AG04450 (cell line): ENCODE measurements at regions not wholly inside any gene's neighbourhood (a gene's known extent, or its start where the extent isn't known, plus 50 kb on each side); places are given as distances from the start of the nearest gene placed in this dataset.
"Not testable (repeated sequence)": the region's sequence is repeated elsewhere in the genome, so short reads cannot be mapped to it uniquely, and the experiment has no call there.

Source experiments
- CTCF ChIA-PET: fragments of 300-600, 350-600 bp; formaldehyde crosslinking; extraction: SDS; loops from one replicate; lab custom pipeline; 2022; ENCODE audit warnings: antibody characterized with exemption, inconsistent platforms; lab: Charles Lee
- POLR2A ChIA-PET: fragments of 350-600 bp; formaldehyde crosslinking; extraction: SDS; loops from one replicate; lab custom pipeline; 2021; ENCODE audit warnings: antibody characterized with exemption, inconsistent platforms; lab: Yijun Ruan, JAX
- DNase-seq: peaks from one replicate; pipeline ENCODE4 v3.0.0-alpha.2; 2011; ENCODE audit warnings: low read depth, low spot score
- H3K27ac ChIP-seq: one replicate; pipeline ENCODE4 v1.5.1; 2012; ENCODE audit warnings: low read depth, low read length, control low read depth
- H3K27me3 ChIP-seq: one replicate; pipeline ENCODE4 v1.6.0; 2012; ENCODE audit warnings: low read length; ENCODE audit not compliant: control insufficient read depth, insufficient read depth
- H3K4me3 ChIP-seq: 2 replicates; pipeline ENCODE4 v1.5.1; 2011; ENCODE audit warnings: mild to moderate bottlenecking, low read depth, low read length, control low read depth
- H3K9me3 ChIP-seq: 2 replicates; pipeline ENCODE4 v1.5.1; 2012; ENCODE audit warnings: low read length; ENCODE audit not compliant: control insufficient read depth, insufficient read depth
- TF ChIP-seq, protein P1 (sequence below): IDR thresholded peaks from 2 replicates; pipeline ENCODE4 v1.5.1; 2011; ENCODE audit warnings: low read depth, low read length, control low read depth, inconsistent platforms

DNA sequence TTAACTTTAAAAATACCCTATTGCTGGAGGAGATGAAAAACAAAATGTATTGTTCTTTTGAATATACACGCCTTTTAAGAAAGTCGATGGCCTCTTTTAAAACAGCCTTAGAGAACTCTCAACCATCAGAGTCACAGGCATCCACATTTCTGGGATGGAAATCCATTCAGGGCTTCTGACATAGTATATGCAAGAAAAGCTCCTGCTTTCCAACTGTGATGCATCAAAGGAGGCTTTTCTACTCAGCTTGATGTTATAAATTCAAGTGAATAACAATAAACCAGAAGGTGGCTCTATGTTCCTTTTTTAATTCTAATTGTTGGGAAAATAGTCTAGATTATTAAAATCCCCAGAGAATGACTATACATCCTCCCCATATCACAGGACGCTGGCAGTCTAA, 398.8 kb upstream of the CXADR start:
- ChIA-PET CTCF (no interaction called here), POLR2A (no interaction called here)
- DNase-seq = no peak
- TF ChIP-seq, protein P1, sequence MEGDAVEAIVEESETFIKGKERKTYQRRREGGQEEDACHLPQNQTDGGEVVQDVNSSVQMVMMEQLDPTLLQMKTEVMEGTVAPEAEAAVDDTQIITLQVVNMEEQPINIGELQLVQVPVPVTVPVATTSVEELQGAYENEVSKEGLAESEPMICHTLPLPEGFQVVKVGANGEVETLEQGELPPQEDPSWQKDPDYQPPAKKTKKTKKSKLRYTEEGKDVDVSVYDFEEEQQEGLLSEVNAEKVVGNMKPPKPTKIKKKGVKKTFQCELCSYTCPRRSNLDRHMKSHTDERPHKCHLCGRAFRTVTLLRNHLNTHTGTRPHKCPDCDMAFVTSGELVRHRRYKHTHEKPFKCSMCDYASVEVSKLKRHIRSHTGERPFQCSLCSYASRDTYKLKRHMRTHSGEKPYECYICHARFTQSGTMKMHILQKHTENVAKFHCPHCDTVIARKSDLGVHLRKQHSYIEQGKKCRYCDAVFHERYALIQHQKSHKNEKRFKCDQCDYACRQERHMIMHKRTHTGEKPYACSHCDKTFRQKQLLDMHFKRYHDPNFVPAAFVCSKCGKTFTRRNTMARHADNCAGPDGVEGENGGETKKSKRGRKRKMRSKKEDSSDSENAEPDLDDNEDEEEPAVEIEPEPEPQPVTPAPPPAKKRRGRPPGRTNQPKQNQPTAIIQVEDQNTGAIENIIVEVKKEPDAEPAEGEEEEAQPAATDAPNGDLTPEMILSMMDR = no peak
- Histone ChIP-seq H3K27ac (no peak overlapping the region), H3K9me3 (no peaks in the 10 kb centered on the region; the same call in 1 of the 2 replicates), H3K4me3 (no peak overlapping the region), H3K27me3 (no peaks in the 10 kb centered on the region)

DNA sequence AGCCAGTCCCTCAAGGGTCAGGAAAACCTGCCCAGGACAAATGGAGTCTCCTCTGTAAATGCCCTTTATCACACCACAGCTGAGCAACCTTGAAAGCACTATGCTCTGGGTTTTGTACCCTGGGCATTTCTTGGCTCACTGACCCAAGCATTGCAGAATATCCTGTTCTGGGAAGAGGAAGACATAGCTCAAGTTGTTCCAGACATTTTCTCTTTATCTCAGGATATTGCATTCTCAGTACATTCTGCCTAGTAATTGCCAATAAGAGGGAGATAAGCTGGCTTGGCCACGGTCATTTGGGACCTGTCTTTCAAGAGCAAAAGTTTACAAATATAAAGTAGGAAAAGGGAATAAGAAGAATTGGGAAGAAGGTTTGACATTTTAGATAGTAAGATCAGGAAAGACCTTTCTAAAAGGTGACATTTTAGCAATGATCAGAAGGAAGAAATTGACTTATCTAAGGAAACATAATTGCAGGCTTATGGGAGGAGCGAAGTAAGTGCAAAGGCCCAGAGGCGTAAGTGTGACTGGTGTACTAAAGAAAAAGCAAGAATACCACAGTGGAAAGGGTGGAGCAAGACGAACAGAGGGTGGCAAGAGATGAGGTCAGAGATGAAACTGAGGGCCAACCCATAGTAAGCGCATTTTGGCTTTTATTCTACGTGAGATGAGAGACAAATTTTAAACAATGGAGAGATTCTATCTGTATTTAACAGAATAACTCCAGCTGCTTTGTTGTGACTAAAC, 394.0 kb upstream of the CXADR start:
- Histone ChIP-seq H3K4me3 (no peak overlapping the region), H3K27ac (no peak overlapping the region), H3K9me3 (no peaks in the 10 kb centered on the region; the same call in 1 of the 2 replicates), H3K27me3 (no peaks in the 10 kb centered on the region)
- ChIA-PET CTCF (no interaction called here), POLR2A (no interaction called here)
- TF ChIP-seq, protein P1 = no peak
- no peak for DNase-seq

DNA sequence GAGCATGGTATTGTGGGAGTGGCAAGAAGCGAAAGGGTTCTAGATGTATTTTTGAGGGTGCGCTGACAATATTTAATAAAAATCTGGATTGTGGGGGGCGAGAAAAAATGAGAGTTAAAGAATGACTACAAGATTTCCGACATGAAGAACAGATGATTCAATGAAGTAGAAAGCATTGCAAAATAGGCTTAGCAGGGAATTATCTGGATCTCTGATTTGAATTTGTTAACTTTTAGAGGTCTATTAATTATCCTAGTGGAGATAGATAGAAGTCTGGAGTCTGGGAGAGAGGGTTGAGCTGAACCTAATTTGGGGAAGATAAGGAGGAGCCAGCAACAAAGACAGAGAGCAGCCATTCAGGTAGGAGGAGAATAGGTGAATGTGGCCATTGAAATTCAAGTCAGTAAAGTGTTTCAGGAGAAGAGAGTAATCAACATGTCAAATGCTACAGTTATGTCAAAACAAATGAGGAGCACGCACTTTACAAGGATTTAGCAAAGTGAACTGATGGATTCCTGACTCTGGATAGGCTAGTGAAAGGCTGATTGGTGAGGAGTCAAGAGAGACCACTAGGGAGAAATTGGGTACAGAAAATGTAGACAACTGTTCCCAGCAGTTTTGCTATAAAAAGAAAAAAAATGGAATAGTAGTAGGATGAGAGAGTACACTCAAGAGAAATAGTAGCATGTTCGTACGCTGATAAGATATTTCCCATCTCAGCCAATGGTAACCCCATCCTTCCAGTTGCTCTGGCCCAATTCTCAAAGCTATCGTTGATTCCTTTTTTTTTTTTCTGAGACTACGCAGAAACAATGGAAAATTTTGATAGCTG, 393.2 kb upstream of the CXADR start:
- TF ChIP-seq, protein P1 = no peak
- Histone ChIP-seq H3K27me3 (no peaks in the 10 kb centered on the region), H3K9me3 (no peaks in the 10 kb centered on the region; the same call in 1 of the 2 replicates), H3K4me3 (no peak overlapping the region), H3K27ac (no peak overlapping the region)
- DNase-seq = no peak
- CTCF ChIA-PET = no interaction called here
- POLR2A ChIA-PET = no interaction called here

DNA sequence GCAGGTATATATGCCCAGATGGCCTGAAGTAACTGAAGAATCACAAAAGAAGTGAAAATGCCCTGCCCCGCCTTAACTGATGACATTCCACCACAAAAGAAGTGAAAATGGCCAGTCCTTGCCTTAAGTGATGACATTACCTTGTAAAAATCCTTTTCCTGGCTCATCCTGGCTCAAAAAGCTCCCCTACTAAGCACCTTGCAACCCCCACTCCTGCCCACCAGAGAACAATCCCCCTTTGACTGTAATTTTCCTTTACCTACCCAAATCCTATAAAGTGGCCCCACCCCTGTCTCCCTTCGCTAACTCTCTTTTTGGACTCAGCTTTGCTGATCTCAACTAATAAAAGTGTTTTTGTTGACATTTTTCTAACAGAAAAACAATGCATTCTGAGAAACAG, 385.4 kb upstream of the CXADR start:
- H3K27me3 ChIP-seq, H3K4me3 ChIP-seq, POLR2A ChIA-PET, CTCF ChIA-PET, H3K27ac ChIP-seq, DNase-seq, H3K9me3 ChIP-seq: not testable (repeated sequence)

DNA sequence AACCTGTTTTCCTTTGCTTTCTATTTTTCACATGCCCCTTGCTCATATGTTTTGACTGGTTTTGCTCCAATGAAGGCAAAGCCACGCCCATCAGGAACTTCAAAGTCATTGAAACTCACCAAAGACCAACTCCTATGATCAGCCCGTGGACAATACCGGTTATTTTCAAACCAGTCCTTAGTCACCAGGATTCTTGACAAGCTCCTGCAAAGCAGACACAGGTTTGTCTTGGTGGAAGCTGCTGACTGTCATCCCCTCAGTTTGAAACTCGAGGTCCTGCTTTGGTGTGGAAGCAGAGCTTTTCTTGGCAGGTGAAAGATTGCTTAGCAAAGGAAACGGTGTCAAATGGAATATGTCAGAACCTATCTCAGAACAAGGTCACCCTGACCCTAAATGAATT, 384.7 kb upstream of the CXADR start:
- Histone ChIP-seq H3K27me3 (no peaks in the 10 kb centered on the region), H3K4me3 (no peak overlapping the region), H3K9me3 (no peaks in the 10 kb centered on the region), H3K27ac (no peak overlapping the region)
- ChIA-PET POLR2A (no interaction called here), CTCF (no interaction called here)
- no peak for DNase-seq
- TF ChIP-seq, protein P1 = no peak

DNA sequence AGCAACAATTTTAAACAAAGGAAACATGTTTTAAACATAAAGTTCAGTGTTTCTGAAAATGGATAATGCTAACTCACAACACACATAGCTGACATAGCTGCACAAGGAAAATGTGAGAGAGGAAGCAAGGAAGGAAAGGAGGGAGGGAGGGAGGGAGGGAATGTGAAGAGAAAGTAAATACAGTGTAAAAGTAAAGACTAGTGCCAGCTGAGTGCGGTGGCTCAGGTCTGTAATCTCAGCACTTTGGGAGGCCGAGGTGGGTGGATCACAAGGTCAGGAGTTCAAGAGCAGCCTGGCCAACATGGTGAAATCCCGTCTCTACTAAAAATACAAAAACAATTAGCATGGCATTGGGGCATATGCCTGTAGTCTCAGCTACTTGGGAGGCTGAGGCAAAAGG, 373.7 kb upstream of the CXADR start:
- H3K9me3 ChIP-seq, H3K27ac ChIP-seq, DNase-seq, CTCF ChIA-PET, H3K27me3 ChIP-seq, POLR2A ChIA-PET: not testable (repeated sequence)
- peak overlapping the region; percentile 2; the same call in 1 of the 2 replicates for H3K4me3 ChIP-seq
